Adrenal gland (tissue), 5 donors: ENCODE measurements at regions not wholly inside any gene's neighbourhood (a gene's known extent, or its start where the extent isn't known, plus 50 kb on each side); places are given as distances from the start of the nearest gene placed in this dataset.

Source experiments
- CTCF ChIP-seq, 6 experiments: fragments of 450-650 bp in 4 of 6; fragments of 200-600 bp in 2 of 6; sonication (generic) in 1 of 6; IDR thresholded peaks; 1 replicate in 5 of 6; 2 replicates in 1 of 6; pipeline versions ENCODE4 v1.5.1 to v1.8.0; 2016 to 2021; ENCODE audit warnings: antibody characterized with exemption in 6 of 6, mild to moderate bottlenecking in 2 of 6, moderate library complexity in 1 of 6
- POLR2A ChIP-seq, 2 donors: fragments of 450-650 bp; IDR thresholded peaks; one replicate each; pipeline ENCODE4 v1.6.1; 2017; ENCODE audit warnings: antibody characterized with exemption in 2 of 2, mild to moderate bottlenecking in 2 of 2, moderate library complexity in 1 of 2
- donor health status: DM: no; HTN: no; CAD: no.

- peak; percentile 22 to 60 (median 46) for TF ChIP-seq CTCF (IDR thresholded peaks at IDR 0.05)
- TF ChIP-seq POLR2A (IDR thresholded peaks at IDR 0.05), result no peak
Measured at GRCh38 chr3:21894459-21895340, 143.7 kb upstream of the ZNF385D start.
